HFF-Myc (cell line): ENCODE measurements at regions not wholly inside any gene's neighbourhood (a gene's known extent, or its start where the extent isn't known, plus 50 kb on each side); places are given as distances from the start of the nearest gene placed in this dataset.

Experiments
- DNase-seq: peaks from one replicate; pipeline ENCODE4 v3.0.0-alpha.2; 2011; ENCODE audit warnings: low read depth; ENCODE audit errors: extremely low read depth
- H3K4me3 ChIP-seq: replicated peaks from 2 replicates; pipeline ENCODE4 v1.5.1; 2011; ENCODE audit warnings: low read depth, mild to moderate bottlenecking, control low read depth, low read length
- TF ChIP-seq, protein P1 (sequence below): IDR thresholded peaks from 2 replicates; pipeline ENCODE4 v1.5.1; 2012; ENCODE audit warnings: mild to moderate bottlenecking, low read depth, low read length, control low read depth; ENCODE audit errors: missing control alignments

DNA sequence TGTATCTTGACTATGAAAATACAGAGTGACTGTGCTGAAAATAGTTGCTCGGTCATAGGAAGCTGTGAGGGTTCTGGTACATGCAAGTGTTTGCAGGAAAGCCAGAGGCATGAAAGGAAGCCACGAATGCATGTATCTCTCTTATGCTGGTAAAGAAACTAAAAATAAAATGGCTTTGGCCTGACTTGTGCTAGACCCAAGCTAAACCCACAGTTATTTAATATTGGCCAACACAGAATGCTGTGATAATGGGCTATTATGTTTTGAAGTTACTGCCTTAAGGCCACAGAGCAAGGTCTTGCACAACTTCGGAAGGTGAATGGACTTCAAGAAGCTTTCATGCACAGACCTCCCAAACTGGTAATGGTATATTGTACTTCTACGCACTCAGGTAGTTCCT is 518.2 kb upstream of the HTR2A start:
- H3K4me3 ChIP-seq, result no peak overlapping the region
- TF ChIP-seq, protein P1, sequence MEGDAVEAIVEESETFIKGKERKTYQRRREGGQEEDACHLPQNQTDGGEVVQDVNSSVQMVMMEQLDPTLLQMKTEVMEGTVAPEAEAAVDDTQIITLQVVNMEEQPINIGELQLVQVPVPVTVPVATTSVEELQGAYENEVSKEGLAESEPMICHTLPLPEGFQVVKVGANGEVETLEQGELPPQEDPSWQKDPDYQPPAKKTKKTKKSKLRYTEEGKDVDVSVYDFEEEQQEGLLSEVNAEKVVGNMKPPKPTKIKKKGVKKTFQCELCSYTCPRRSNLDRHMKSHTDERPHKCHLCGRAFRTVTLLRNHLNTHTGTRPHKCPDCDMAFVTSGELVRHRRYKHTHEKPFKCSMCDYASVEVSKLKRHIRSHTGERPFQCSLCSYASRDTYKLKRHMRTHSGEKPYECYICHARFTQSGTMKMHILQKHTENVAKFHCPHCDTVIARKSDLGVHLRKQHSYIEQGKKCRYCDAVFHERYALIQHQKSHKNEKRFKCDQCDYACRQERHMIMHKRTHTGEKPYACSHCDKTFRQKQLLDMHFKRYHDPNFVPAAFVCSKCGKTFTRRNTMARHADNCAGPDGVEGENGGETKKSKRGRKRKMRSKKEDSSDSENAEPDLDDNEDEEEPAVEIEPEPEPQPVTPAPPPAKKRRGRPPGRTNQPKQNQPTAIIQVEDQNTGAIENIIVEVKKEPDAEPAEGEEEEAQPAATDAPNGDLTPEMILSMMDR, result no peak
- DNase-seq, result no peak

DNA sequence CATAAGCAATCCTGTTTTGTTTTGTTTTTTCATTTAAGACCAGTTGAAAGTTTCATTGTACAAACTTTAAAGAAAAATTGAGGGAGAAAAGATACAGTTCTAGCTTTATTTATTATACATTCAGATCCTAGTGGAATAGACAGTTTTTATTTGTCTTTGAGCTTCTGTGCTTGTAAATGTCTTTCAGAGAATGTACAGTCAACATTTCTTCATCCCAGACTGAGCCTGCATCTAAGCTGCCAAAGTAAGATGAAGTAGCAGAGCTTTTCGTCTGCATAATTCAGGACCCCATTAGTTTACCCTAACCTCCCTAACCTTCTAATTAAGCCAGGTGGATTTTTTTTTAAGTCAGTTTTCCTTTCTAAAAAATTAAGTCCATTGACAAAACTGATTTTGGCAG is 516.7 kb upstream of the HTR2A start:
- TF ChIP-seq, protein P1, result no peak
- DNase-seq, result no peak
- H3K4me3 ChIP-seq, result no peak overlapping the region

DNA sequence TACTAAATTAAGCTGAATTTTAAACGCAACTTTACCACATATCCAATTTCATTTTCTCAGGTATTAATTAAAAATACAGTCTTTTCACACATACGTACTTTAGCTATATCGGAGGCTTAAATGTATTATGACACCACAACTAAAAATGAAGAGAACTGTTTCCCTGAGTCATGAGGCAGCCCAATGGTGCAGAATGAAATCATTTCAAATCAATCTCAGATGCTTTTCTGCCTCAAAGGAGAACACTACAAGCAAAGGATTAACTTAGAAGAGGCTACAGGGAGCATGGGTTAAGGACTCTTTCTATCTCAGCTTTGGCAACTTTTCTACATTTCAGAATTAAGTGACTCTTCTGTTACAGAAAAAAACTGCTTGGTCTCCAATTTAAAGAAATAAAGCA is 516.3 kb upstream of the HTR2A start:
- DNase-seq, result no peak
- TF ChIP-seq, protein P1, result no peak
- no peak overlapping the region for H3K4me3 ChIP-seq

DNA sequence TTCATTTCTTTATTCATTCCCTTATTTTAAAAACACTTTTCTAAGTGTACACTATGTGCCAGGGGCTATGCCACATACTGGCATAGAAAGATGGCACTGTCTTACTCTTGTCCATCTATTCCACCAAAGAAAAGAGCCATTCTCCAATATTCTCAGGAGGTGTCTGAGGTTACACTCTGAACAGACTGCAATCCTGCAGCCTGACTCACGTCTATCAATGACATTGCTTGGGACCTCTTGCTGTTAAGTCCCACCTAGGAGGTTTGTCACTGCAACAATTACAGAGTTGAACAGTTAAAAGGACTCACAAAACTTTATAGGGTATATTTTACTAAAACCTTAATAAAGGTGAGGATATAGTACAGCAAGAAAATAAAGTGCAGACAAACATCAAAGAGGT is 512.9 kb upstream of the HTR2A start:
- H3K4me3 ChIP-seq, result no peak overlapping the region
- DNase-seq, result no peak
- TF ChIP-seq, protein P1, result no peak

DNA sequence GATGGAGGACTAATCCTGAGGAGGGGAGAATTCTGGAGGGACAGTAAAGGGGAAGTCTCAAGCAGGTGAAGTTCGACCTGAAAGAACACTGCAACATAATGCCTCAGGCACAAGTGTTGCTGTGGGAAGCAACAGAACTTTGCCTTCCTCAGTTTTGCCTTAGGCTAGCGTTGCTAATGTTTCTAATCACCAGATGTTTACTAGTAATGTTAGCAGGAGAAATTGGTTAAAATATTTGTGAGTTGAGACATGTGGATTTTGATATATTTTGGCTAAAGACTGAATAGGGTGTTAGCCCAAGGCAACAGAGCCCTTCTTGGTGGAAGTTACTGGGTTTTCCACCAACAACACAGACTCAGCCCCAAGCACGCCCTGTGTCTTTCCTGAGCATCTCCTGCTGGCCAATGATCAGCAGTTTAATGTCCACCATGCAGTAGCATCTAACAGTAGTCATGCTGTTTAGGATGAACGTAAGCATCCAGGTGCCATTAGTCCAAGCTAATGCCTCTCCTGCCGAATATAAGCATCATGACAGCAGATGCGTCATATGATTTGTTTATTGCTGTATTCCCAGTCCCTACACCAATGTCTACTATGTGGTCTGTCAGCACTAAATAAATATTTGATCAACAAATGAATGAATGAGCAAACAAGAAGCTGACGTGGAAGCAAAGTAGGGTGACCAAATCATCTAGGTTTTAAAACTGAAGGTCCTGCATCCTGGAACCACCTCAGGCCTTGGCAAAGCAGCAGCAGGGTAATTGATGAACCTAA is 511.9 kb upstream of the HTR2A start:
- no peak overlapping the region for H3K4me3 ChIP-seq
- TF ChIP-seq, protein P1, result no peak
- DNase-seq, result no peak

DNA sequence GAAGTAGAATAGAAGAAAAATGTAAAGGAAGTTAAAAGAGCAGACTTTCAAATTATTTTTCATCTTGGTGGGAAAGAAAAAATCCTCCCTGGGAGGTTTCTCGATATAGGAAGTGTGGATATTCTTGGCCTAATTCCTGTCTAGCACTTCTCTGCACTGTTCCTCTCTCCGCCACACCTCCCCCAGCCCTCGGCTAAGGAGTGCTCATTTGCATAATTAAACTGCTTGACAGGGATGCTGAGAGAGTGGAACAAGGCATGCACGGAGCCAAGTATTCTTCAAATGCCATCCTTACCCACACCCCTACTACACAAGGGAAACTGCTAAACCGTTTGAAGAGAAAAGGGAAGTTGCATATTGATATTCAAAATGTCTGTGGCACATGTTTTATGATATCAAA is 511.0 kb upstream of the HTR2A start:
- H3K4me3 ChIP-seq, result no peak overlapping the region
- TF ChIP-seq, protein P1, result no peak

DNA sequence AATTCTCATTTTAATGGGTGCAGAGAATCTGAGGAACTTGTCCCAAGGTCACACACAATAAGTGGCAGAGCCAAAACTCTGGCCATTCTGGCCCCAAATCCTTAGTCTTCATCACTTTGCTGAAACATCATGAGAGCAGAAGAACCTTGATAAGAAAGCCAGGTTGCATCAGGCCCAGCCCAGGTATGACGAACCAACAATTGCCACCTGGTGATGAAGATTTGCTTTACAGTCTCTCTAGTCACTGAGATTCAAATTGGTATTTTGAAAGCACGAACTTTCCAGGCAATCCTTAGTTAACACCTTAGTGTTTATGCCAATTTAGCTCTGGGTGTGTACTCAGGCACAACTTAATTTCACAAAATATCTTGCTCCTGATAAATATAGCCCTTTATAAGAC is 502.7 kb upstream of the HTR2A start:
- no peak for DNase-seq
- H3K4me3 ChIP-seq, result no peak overlapping the region
- TF ChIP-seq, protein P1, result no peak

More for the DNA sequence above, 511.0 kb upstream of the HTR2A start:
- DNase-seq, result no peak
